ENCODE measurements at regions not wholly inside any gene's neighbourhood (a gene's known extent, or its start where the extent isn't known, plus 50 kb on each side); places are given as distances from the start of the nearest gene placed in this dataset.
"Not testable (repeated sequence)": the region's sequence is repeated elsewhere in the genome, so short reads cannot be mapped to it uniquely, and the experiment has no call there.

GRCh38 chrX:1115411-1115810 lies 97.0 kb downstream of the CRLF2 start:
- not testable (repeated sequence) for TF ChIP-seq CTCF, POLR2A (IDR thresholded peaks at IDR 0.05)
